KBM-7 (cell line): ENCODE measurements at regions not wholly inside any gene's neighbourhood (a gene's known extent, or its start where the extent isn't known, plus 50 kb on each side); places are given as distances from the start of the nearest gene placed in this dataset.

ENCODE experiments used
- DNase-seq: peaks from one replicate; pipeline ENCODE4 v3.0.0-alpha.2; 2015
- in situ Hi-C: fragments of 300-500 bp; cut with MboI; formaldehyde crosslinking; loops from 2 replicates; pipeline ENCODE4 v1.14.3; 2020; ENCODE audit warnings: low sequenced_read_pairs, low pct_unique_long_range_greater_than_20kb, mixed read lengths

GRCh38 chr20:56848561-56848960 is 219.5 kb downstream of the TFAP2C start:
- in situ Hi-C loops, result no loop called here
- no peak for DNase-seq

GRCh38 chr20:56851552-56851951 is 222.4 kb downstream of the TFAP2C start:
- DNase-seq, result no peak
- in situ Hi-C loops, result no loop called here

- in situ Hi-C loops, result no loop called here
- DNase-seq, result no peak
Measured at GRCh38 chr20:56855708-56856107, 226.6 kb downstream of the TFAP2C start.

GRCh38 chr20:56857950-56858349 is 228.8 kb downstream of the TFAP2C start:
- in situ Hi-C loops, result no loop called here
- DNase-seq, result no peak

- in situ Hi-C loops, result no loop called here
Measured at GRCh38 chr20:56859039-56859800, 230.1 kb downstream of the TFAP2C start.

GRCh38 chr20:56859801-56860261 is 230.7 kb downstream of the TFAP2C start:
- in situ Hi-C loops, result no loop called here

More at GRCh38 chr20:56859039-56859800, 230.1 kb downstream of the TFAP2C start:
- DNase-seq, result no peak

GRCh38 chr20:56860413-56860812 is 231.3 kb downstream of the TFAP2C start:
- in situ Hi-C loops, result no loop called here
- DNase-seq, result no peak

More at GRCh38 chr20:56859801-56860261, 230.7 kb downstream of the TFAP2C start:
- no peak for DNase-seq

- DNase-seq, result no peak
- in situ Hi-C loops, result no loop called here
Measured at GRCh38 chr20:56861590-56861989, 232.5 kb downstream of the TFAP2C start.

- in situ Hi-C loops, result no loop called here
- no peak for DNase-seq
Measured at GRCh38 chr20:56865055-56865454, 235.9 kb downstream of the TFAP2C start.

- in situ Hi-C loops, result no loop called here
- DNase-seq, result no peak
Measured at GRCh38 chr20:56867128-56867527, 238.0 kb downstream of the TFAP2C start.

- in situ Hi-C loops, result no loop called here
- DNase-seq, result no peak
Measured at GRCh38 chr20:56868746-56869145, 239.6 kb downstream of the TFAP2C start.

- DNase-seq, result no peak
- in situ Hi-C loops, result no loop called here
Measured at GRCh38 chr20:56870271-56870670, 241.2 kb downstream of the TFAP2C start.

- in situ Hi-C loops, result no loop called here
- no peak for DNase-seq
Measured at GRCh38 chr20:56871691-56872090, 242.6 kb downstream of the TFAP2C start.

- DNase-seq, result no peak
- in situ Hi-C loops, result no loop called here
Measured at GRCh38 chr20:56872620-56873458, 243.7 kb downstream of the TFAP2C start.

- DNase-seq, result no peak
- in situ Hi-C loops, result no loop called here
Measured at GRCh38 chr20:56873836-56874235, 244.7 kb downstream of the TFAP2C start.

- in situ Hi-C loops, result no loop called here
- no peak for DNase-seq
Measured at GRCh38 chr20:56875052-56875659, 246.1 kb downstream of the TFAP2C start.

- in situ Hi-C loops, result no loop called here
- no peak for DNase-seq
Measured at GRCh38 chr20:56875803-56876202, 246.7 kb downstream of the TFAP2C start.

GRCh38 chr20:56885521-56885920 is 256.4 kb downstream of the TFAP2C start:
- no peak for DNase-seq
- in situ Hi-C loops, result no loop called here

GRCh38 chr20:56890011-56890410 is 260.9 kb downstream of the TFAP2C start:
- in situ Hi-C loops, result no loop called here
- no peak for DNase-seq
